Panc1 (cell line): ENCODE measurements at regions not wholly inside any gene's neighbourhood (a gene's known extent, or its start where the extent isn't known, plus 50 kb on each side); places are given as distances from the start of the nearest gene placed in this dataset.

Source experiments
- ATAC-seq: fragments of 200-7000 bp; cut with Tn5 transposase; 2 replicates; pipeline ENCODE4 v1.9.1; 2020; ENCODE audit warnings: mild to moderate bottlenecking, moderate library complexity
- BruUV-seq: library from RNA; stranded (reverse); fragments of 400-500 nt; replicated peaks from 2 replicates; lab custom pipeline; 2021; lab: Mats Ljungman, UMichigan
- CTCF ChIA-PET: fragments of 300-600 bp; sonication (Branson Sonifier 250); formaldehyde crosslinking; loops from one replicate; lab custom pipeline; 2022; ENCODE audit warnings: antibody characterized with exemption; lab: Charles Lee
- POLR2A ChIA-PET: fragments of 300-600 bp; sonication (Branson Sonifier 250); formaldehyde crosslinking; loops from one replicate; lab custom pipeline; 2022; ENCODE audit warnings: antibody characterized with exemption; lab: Charles Lee
- DNase-seq: peaks from one replicate; pipeline ENCODE4 v3.0.0-alpha.2; 2010; ENCODE audit warnings: low read depth, low spot score
- H3K27ac ChIP-seq: 2 replicates; pipeline ENCODE4 v1.5.1; 2011; ENCODE audit warnings: mild to moderate bottlenecking, low read length, inconsistent platforms
- H3K27me3 ChIP-seq: fragments of 200-500 bp; sonication (Bioruptor generic); 2 replicates; pipeline ENCODE4 v1.6.0; 2014; ENCODE audit warnings: low read length, inconsistent platforms; ENCODE audit not compliant: control insufficient read depth, insufficient read depth
- H3K36me3 ChIP-seq: fragments of 200-500 bp; sonication (Bioruptor generic); 2 replicates; pipeline ENCODE4 v1.5.1; 2014; ENCODE audit warnings: inconsistent platforms, mild to moderate bottlenecking, low read length, moderate library complexity; ENCODE audit not compliant: control insufficient read depth, insufficient read depth
- H3K4me1 ChIP-seq: 2 replicates; pipeline ENCODE4 v1.5.1; 2011; ENCODE audit warnings: inconsistent platforms, mild to moderate bottlenecking, low read length, moderate library complexity; ENCODE audit not compliant: control insufficient read depth, insufficient read depth
- H3K4me3 ChIP-seq, 2 experiments: 2 replicates each; pipeline ENCODE4 v1.5.1; 2011 to 2012; ENCODE audit warnings: low read depth in 2 of 2, low read length in 2 of 2, mild to moderate bottlenecking in 2 of 2, inconsistent platforms in 1 of 2, moderate library complexity in 1 of 2
- H3K9me3 ChIP-seq: fragments of 200-500 bp; sonication (Bioruptor generic); 2 replicates; pipeline ENCODE4 v1.5.1; 2014; ENCODE audit warnings: low read depth, mild to moderate bottlenecking, inconsistent platforms, low read length, moderate library complexity; ENCODE audit not compliant: control insufficient read depth, insufficient read depth
- POLR2AphosphoS5 ChIP-seq: IDR thresholded peaks from 2 replicates; pipeline ENCODE4 v1.6.1; 2012; ENCODE audit warnings: mild to moderate bottlenecking, low read depth, low read length, moderate library complexity
- REST ChIP-seq, 2 experiments: IDR thresholded peaks; 2 replicates each; pipeline ENCODE4 v1.6.1; 2011 to 2012; ENCODE audit warnings: low read depth in 2 of 2, control low read depth in 1 of 2, low read length in 1 of 2, mild to moderate bottlenecking in 1 of 2, moderate library complexity in 1 of 2; ENCODE audit not compliant: insufficient read depth in 1 of 2
- SIN3A ChIP-seq: IDR thresholded peaks from 2 replicates; pipeline ENCODE4 v1.6.1; 2012; ENCODE audit warnings: low read depth, mild to moderate bottlenecking, low read length, moderate library complexity, borderline replicate concordance; ENCODE audit not compliant: insufficient read depth
- TCF7L2 ChIP-seq: IDR thresholded peaks from 2 replicates; pipeline ENCODE4 v1.6.1; 2011; ENCODE audit warnings: mild to moderate bottlenecking, low read depth, low read length, inconsistent platforms
- in situ Hi-C: cut with HindIII; loops from 2 replicates; pipeline ENCODE4 v1.10.0; 2016; ENCODE audit warnings: low sequenced_read_pairs, low pct_unique_long_range_greater_than_20kb
- intact Hi-C: fragments of 100-400 bp; cut with micrococcal nuclease; formaldehyde crosslinking; loops from one replicate; pipeline ENCODE4 v1.10.0; 2022; ENCODE audit not compliant: unreplicated experiment
- TF ChIP-seq, protein P1 (sequence below): fragments of 450-650 bp; IDR thresholded peaks from 2 replicates; pipeline ENCODE4 v1.5.1; 2017; ENCODE audit warnings: mild to moderate bottlenecking

DNA sequence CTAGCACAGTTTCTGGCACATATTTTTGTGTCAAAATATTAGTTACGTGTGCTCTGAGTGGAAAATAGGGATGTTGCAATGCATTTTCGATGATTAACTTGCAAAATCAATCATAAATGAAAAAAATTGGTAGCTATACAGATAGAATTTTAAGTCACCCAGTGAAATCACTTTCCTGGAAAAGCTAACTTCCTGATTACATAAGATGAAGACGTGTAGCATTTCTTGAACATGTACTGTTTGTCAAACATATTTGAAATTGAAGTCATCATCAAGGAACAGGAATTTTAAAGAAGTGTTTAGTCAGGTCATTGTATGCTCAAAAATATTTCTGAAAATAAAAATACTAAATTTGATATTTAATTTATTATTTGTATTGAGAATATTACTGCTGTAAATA is 977.7 kb downstream of the PLOD2 start:
- CTCF ChIA-PET: no interaction called here
- no peak for DNase-seq

GRCh38 chr3:145188079-145188770 is 972.8 kb downstream of the PLOD2 start:
- ChIA-PET CTCF (no interaction called here), POLR2A (no interaction called here)
- BruUV-seq: no TSS peak
- Histone ChIP-seq H3K36me3 (no peaks in the 10 kb centered on the region), H3K4me1 (no peaks in the 10 kb centered on the region), H3K27ac (no peak overlapping the region), H3K9me3 (peaks cover 5% of the 10 kb centered on the region; the same call in 1 of the 2 replicates), H3K4me3 (no peak overlapping the region), H3K27me3 (no peaks in the 10 kb centered on the region)
- no peak for ATAC-seq
- no peak for DNase-seq
- in situ Hi-C loops: no loop called here
- TF ChIP-seq TCF7L2 (no peak), REST (IDR thresholded peaks at IDR 0.05; ENCODE audit: insufficient read depth in 1 of 2, low read depth in 2 of 2, low read length in 1 of 2) (no peak), SIN3A (no peak), POLR2AphosphoS5 (no peak)
- TF ChIP-seq, protein P1, sequence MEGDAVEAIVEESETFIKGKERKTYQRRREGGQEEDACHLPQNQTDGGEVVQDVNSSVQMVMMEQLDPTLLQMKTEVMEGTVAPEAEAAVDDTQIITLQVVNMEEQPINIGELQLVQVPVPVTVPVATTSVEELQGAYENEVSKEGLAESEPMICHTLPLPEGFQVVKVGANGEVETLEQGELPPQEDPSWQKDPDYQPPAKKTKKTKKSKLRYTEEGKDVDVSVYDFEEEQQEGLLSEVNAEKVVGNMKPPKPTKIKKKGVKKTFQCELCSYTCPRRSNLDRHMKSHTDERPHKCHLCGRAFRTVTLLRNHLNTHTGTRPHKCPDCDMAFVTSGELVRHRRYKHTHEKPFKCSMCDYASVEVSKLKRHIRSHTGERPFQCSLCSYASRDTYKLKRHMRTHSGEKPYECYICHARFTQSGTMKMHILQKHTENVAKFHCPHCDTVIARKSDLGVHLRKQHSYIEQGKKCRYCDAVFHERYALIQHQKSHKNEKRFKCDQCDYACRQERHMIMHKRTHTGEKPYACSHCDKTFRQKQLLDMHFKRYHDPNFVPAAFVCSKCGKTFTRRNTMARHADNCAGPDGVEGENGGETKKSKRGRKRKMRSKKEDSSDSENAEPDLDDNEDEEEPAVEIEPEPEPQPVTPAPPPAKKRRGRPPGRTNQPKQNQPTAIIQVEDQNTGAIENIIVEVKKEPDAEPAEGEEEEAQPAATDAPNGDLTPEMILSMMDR: no peak
- intact Hi-C loops: no loop called here

More for the DNA sequence above, 977.7 kb downstream of the PLOD2 start:
- Histone ChIP-seq H3K4me3 (no peak overlapping the region), H3K4me1 (no peaks in the 10 kb centered on the region), H3K9me3 (peaks cover 5% of the 10 kb centered on the region; the same call in 1 of the 2 replicates), H3K27me3 (no peaks in the 10 kb centered on the region), H3K36me3 (no peaks in the 10 kb centered on the region), H3K27ac (no peak overlapping the region)
- POLR2A ChIA-PET: no interaction called here
- in situ Hi-C loops (no loop called here), intact Hi-C loops (no loop called here)
- no peak for ATAC-seq
- no peak for TF ChIP-seq REST (IDR thresholded peaks at IDR 0.05; ENCODE audit: insufficient read depth in 1 of 2, low read depth in 2 of 2, low read length in 1 of 2)
- no peak for TF ChIP-seq TCF7L2
- TF ChIP-seq, protein P1: no peak
- TF ChIP-seq POLR2AphosphoS5: no peak
- BruUV-seq: no TSS peak
